CD14-positive monocyte (primary cell): ENCODE measurements at regions not wholly inside any gene's neighbourhood (a gene's known extent, or its start where the extent isn't known, plus 50 kb on each side); places are given as distances from the start of the nearest gene placed in this dataset.

ENCODE experiments used
- DNase-seq, 3 donors: peaks; one replicate each; pipeline ENCODE4 v3.0.0-alpha.2; 2011 to 2022
- H2AFZ ChIP-seq: 2 replicates; pipeline ENCODE4 v1.6.0; 2012; ENCODE audit warnings: mild to moderate bottlenecking, low read depth, low read length, inconsistent platforms; ENCODE audit not compliant: insufficient read depth, poor library complexity, severe bottlenecking
- H3K27ac ChIP-seq, 2 donors: 1 replicate in 1 of 2; 2 replicates in 1 of 2; pipeline ENCODE4 v1.5.1; 2012 to 2013; ENCODE audit warnings: low read length in 2 of 2, control low read depth in 1 of 2, inconsistent platforms in 1 of 2, low read depth in 1 of 2, mild to moderate bottlenecking in 1 of 2
- H3K27me3 ChIP-seq, 2 donors: one replicate each; pipeline versions ENCODE4 v1.6.0 to v1.6.1; 2011 to 2013; ENCODE audit warnings: low read length in 2 of 2; ENCODE audit not compliant: control insufficient read depth in 2 of 2, insufficient read depth in 2 of 2
- H3K36me3 ChIP-seq, 2 donors: replicated peaks in 1 of 2; 1 replicate in 1 of 2; 2 replicates in 1 of 2; pipeline versions ENCODE4 v1.5.1 to v1.6.1; 2012 to 2013; ENCODE audit warnings: low read length in 2 of 2, control low read depth in 1 of 2, inconsistent platforms in 1 of 2, mild to moderate bottlenecking in 1 of 2; ENCODE audit not compliant: insufficient read depth in 2 of 2, control insufficient read depth in 1 of 2
- H3K4me1 ChIP-seq, 2 donors: 1 replicate in 1 of 2; 2 replicates in 1 of 2; pipeline versions ENCODE4 v1.5.1 to v1.6.1; 2012 to 2013; ENCODE audit warnings: low read length in 2 of 2, control low read depth in 1 of 2, inconsistent platforms in 1 of 2, mild to moderate bottlenecking in 1 of 2, moderate library complexity in 1 of 2; ENCODE audit not compliant: insufficient read depth in 2 of 2, control insufficient read depth in 1 of 2
- H3K4me2 ChIP-seq: replicated peaks from 2 replicates; pipeline ENCODE3; 2012; ENCODE audit warnings: low read length, moderate library complexity, mild to moderate bottlenecking; ENCODE audit not compliant: poor library complexity, severe bottlenecking; ENCODE audit errors: extremely low read depth
- H3K4me3 ChIP-seq, 3 experiments: fragments of 200-600 bp in 1 of 3; sonication (generic) in 1 of 3; replicated peaks in 1 of 3; 1 replicate in 2 of 3; 2 replicates in 1 of 3; pipeline ENCODE4 v1.5.1; 2011 to 2013; ENCODE audit warnings: low read length in 3 of 3, mild to moderate bottlenecking in 3 of 3, control low read depth in 2 of 3, low read depth in 2 of 3, inconsistent platforms in 1 of 3, moderate library complexity in 1 of 3
- H3K79me2 ChIP-seq: 2 replicates; pipeline ENCODE4 v1.6.0; 2012; ENCODE audit warnings: mild to moderate bottlenecking, control low read depth, inconsistent platforms, low read length, moderate library complexity; ENCODE audit not compliant: insufficient read depth
- H3K9ac ChIP-seq: 2 replicates; pipeline ENCODE4 v1.6.0; 2017; ENCODE audit warnings: low read length, mild to moderate bottlenecking; ENCODE audit not compliant: insufficient read depth, poor library complexity, severe bottlenecking
- H3K9me3 ChIP-seq, 2 donors: replicated peaks in 1 of 2; 1 replicate in 1 of 2; 2 replicates in 1 of 2; pipeline versions ENCODE4 v1.5.1 to v1.6.1; 2012 to 2013; ENCODE audit warnings: low read length in 2 of 2, control low read depth in 1 of 2; ENCODE audit not compliant: control insufficient read depth in 1 of 2, insufficient read depth in 1 of 2
- H4K20me1 ChIP-seq: 2 replicates; pipeline ENCODE4 v1.6.0; 2012; ENCODE audit warnings: mild to moderate bottlenecking, low read length, control low read depth, moderate library complexity; ENCODE audit not compliant: insufficient read depth
- H3K27ac Mint-ChIP-seq, 7 donors: one replicate each; pipeline ENCODE4 v1.8.0; 2020; ENCODE audit warnings: mild to moderate bottlenecking in 7 of 7, mixed read lengths in 7 of 7, moderate library complexity in 6 of 7, inconsistent platforms in 2 of 7
- H3K27me3 Mint-ChIP-seq, 3 donors: one replicate each; pipeline ENCODE4 v1.8.0; 2021 to 2022; ENCODE audit warnings: low read depth in 3 of 3, mild to moderate bottlenecking in 3 of 3, mixed read lengths in 3 of 3, moderate library complexity in 3 of 3, inconsistent platforms in 1 of 3
- H3K36me3 Mint-ChIP-seq, 2 donors: one replicate each; pipeline ENCODE4 v1.8.0; 2020; ENCODE audit warnings: mixed read lengths in 2 of 2, inconsistent platforms in 1 of 2, mild to moderate bottlenecking in 1 of 2
- H3K4me1 Mint-ChIP-seq: one replicate; pipeline ENCODE4 v1.8.0; 2020; ENCODE audit warnings: mild to moderate bottlenecking, mixed read lengths
- H3K4me3 Mint-ChIP-seq, 2 donors: one replicate each; pipeline ENCODE4 v1.8.0; 2020; ENCODE audit warnings: mild to moderate bottlenecking in 2 of 2, mixed read lengths in 2 of 2, moderate library complexity in 1 of 2
- H3K9me3 Mint-ChIP-seq, 7 donors: one replicate each; pipeline ENCODE4 v1.8.0; 2020 to 2022; ENCODE audit warnings: mixed read lengths in 7 of 7, mild to moderate bottlenecking in 6 of 7, moderate library complexity in 6 of 7, inconsistent platforms in 2 of 7
- WGBS: methylation state at CpG from one replicate; pipeline ENCODE4 v1.1.5; 2013; ENCODE audit warnings: missing lambda C conversion rate; ENCODE audit not compliant: insufficient coverage; 5-methylcytosine and 5-hydroxymethylcytosine counted together
- intact Hi-C, 2 donors: fragments of 100-400 bp; cut with micrococcal nuclease; formaldehyde crosslinking; loops; one replicate each; pipeline versions ENCODE4 v1.15.0 to v1.15.1; 2023
- TF ChIP-seq, protein P1 (sequence below): fragments of 200-600 bp; IDR thresholded peaks from one replicate; pipeline ENCODE4 v1.8.0; 2022; ENCODE audit warnings: antibody characterized with exemption, mild to moderate bottlenecking

- no peak overlapping the region for H3K4me3 Mint-ChIP-seq
- H3K27ac Mint-ChIP-seq: no peak overlapping the region
- intact Hi-C loops: no loop called here
- Histone ChIP-seq H3K4me1 (no peaks in the 10 kb centered on the region), H3K9me3 (no peaks in the 10 kb centered on the region), H2AFZ (no peak overlapping the region), H3K9ac (no peak overlapping the region), H3K36me3 (no peaks in the 10 kb centered on the region), H3K4me3 (no peak overlapping the region), H4K20me1 (no peaks in the 10 kb centered on the region), H3K79me2 (no peaks in the 10 kb centered on the region), H3K27ac (no peak overlapping the region), H3K4me2 (no peak overlapping the region), H3K27me3 (no peaks in the 10 kb centered on the region)
- H3K9me3 Mint-ChIP-seq: peaks cover 0 to 6% (median 2%) of the 10 kb centered on the region in 7 donors
- TF ChIP-seq, protein P1, sequence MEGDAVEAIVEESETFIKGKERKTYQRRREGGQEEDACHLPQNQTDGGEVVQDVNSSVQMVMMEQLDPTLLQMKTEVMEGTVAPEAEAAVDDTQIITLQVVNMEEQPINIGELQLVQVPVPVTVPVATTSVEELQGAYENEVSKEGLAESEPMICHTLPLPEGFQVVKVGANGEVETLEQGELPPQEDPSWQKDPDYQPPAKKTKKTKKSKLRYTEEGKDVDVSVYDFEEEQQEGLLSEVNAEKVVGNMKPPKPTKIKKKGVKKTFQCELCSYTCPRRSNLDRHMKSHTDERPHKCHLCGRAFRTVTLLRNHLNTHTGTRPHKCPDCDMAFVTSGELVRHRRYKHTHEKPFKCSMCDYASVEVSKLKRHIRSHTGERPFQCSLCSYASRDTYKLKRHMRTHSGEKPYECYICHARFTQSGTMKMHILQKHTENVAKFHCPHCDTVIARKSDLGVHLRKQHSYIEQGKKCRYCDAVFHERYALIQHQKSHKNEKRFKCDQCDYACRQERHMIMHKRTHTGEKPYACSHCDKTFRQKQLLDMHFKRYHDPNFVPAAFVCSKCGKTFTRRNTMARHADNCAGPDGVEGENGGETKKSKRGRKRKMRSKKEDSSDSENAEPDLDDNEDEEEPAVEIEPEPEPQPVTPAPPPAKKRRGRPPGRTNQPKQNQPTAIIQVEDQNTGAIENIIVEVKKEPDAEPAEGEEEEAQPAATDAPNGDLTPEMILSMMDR: no peak
- H3K27me3 Mint-ChIP-seq: peaks cover 0 to 2% (median 0%) of the 10 kb centered on the region in 3 donors
- H3K36me3 Mint-ChIP-seq: no peaks in the 10 kb centered on the region
- H3K4me1 Mint-ChIP-seq: no peaks in the 10 kb centered on the region
- WGBS: no CpG with 5 or more reads among the region's 1 CpG
- DNase-seq: no peak
These were observed 569.9 kb downstream of the EPHA4 start for GRCh38 chr2:221002101-221002685.

GRCh38 chr2:221005338-221005737 lies 566.8 kb downstream of the EPHA4 start:
- H3K4me3 Mint-ChIP-seq: no peak overlapping the region
- Histone ChIP-seq H4K20me1 (no peaks in the 10 kb centered on the region), H3K79me2 (no peaks in the 10 kb centered on the region), H3K4me1 (no peaks in the 10 kb centered on the region), H3K4me2 (no peak overlapping the region), H3K27ac (no peak overlapping the region), H3K4me3 (no peak overlapping the region), H3K9me3 (no peaks in the 10 kb centered on the region), H3K9ac (no peak overlapping the region), H2AFZ (no peak overlapping the region), H3K27me3 (no peaks in the 10 kb centered on the region), H3K36me3 (no peaks in the 10 kb centered on the region)
- no peak overlapping the region for H3K27ac Mint-ChIP-seq
- peaks cover 0 to 5% (median 2%) of the 10 kb centered on the region in 7 donors for H3K9me3 Mint-ChIP-seq
- H3K36me3 Mint-ChIP-seq: no peaks in the 10 kb centered on the region
- intact Hi-C loops: no loop called here
- TF ChIP-seq, protein P1: no peak
- peaks cover 0 to 2% (median 0%) of the 10 kb centered on the region in 3 donors for H3K27me3 Mint-ChIP-seq
- H3K4me1 Mint-ChIP-seq: no peaks in the 10 kb centered on the region
- no peak for DNase-seq
- no CpG with 5 or more reads among the region's 3 CpGs for WGBS
